WERI-Rb-1 (cell line): ENCODE measurements at regions not wholly inside any gene's neighbourhood (a gene's known extent, or its start where the extent isn't known, plus 50 kb on each side); places are given as distances from the start of the nearest gene placed in this dataset.

Experiments used
- DNase-seq: peaks from one replicate; pipeline ENCODE4 v3.0.0-alpha.2; 2020
- H3K27ac ChIP-seq: fragments of 250-450 bp; sonication (Bioruptor Pico); 2 replicates; pipeline ENCODE4 v1.5.1; 2020; ENCODE audit warnings: mild to moderate bottlenecking, moderate library complexity
- H3K27me3 ChIP-seq: fragments of 250-450 bp; sonication (Bioruptor Pico); 2 replicates; pipeline ENCODE4 v1.5.1; 2021; ENCODE audit warnings: mild to moderate bottlenecking, low read depth, moderate library complexity; ENCODE audit not compliant: insufficient read depth, severe bottlenecking
- H3K36me3 ChIP-seq: fragments of 250-450 bp; sonication (Bioruptor Pico); 2 replicates; pipeline ENCODE4 v1.5.1; 2020; ENCODE audit warnings: mild to moderate bottlenecking, moderate library complexity
- H3K4me3 ChIP-seq: 2 replicates; pipeline ENCODE4 v1.5.1; 2011; ENCODE audit warnings: low read depth, mild to moderate bottlenecking, control low read depth, low read length
- H3K9me3 ChIP-seq: fragments of 250-450 bp; sonication (Bioruptor Pico); 2 replicates; pipeline ENCODE4 v1.5.1; 2021; ENCODE audit warnings: mild to moderate bottlenecking, moderate library complexity; ENCODE audit not compliant: severe bottlenecking
- CTCF ChIP-seq: IDR thresholded peaks from 2 replicates; pipeline ENCODE4 v1.5.1; 2011; ENCODE audit warnings: low read depth, mild to moderate bottlenecking, control low read depth, inconsistent platforms, low read length

GRCh38 chr1:87398641-87399040 is 70.0 kb downstream of the LMO4 start:
- Histone ChIP-seq H3K27ac (no peak overlapping the region), H3K9me3 (no peaks in the 10 kb centered on the region), H3K27me3 (no peaks in the 10 kb centered on the region), H3K36me3 (no peaks in the 10 kb centered on the region), H3K4me3 (no peak overlapping the region)
- no peak for DNase-seq
- TF ChIP-seq CTCF, result no peak

- no peak for TF ChIP-seq CTCF
- no peak overlapping the region for H3K4me3 ChIP-seq
- H3K27ac ChIP-seq, result no peak overlapping the region
- no peaks in the 10 kb centered on the region for H3K36me3 ChIP-seq
- H3K27me3 ChIP-seq, result no peaks in the 10 kb centered on the region
- H3K9me3 ChIP-seq, result no peaks in the 10 kb centered on the region
- DNase-seq, result no peak
Measured at GRCh38 chr1:87399264-87399663, 70.6 kb downstream of the LMO4 start.

GRCh38 chr1:87399701-87400100 is 71.0 kb downstream of the LMO4 start:
- H3K27me3 ChIP-seq, result no peaks in the 10 kb centered on the region
- H3K36me3 ChIP-seq, result no peaks in the 10 kb centered on the region
- TF ChIP-seq CTCF, result no peak
- H3K9me3 ChIP-seq, result no peaks in the 10 kb centered on the region
- no peak overlapping the region for H3K4me3 ChIP-seq
- no peak for DNase-seq
- no peak overlapping the region for H3K27ac ChIP-seq

GRCh38 chr1:87400813-87401212 is 72.1 kb downstream of the LMO4 start:
- no peak for TF ChIP-seq CTCF
- Histone ChIP-seq H3K27me3 (no peaks in the 10 kb centered on the region), H3K36me3 (no peaks in the 10 kb centered on the region), H3K4me3 (no peak overlapping the region), H3K27ac (no peak overlapping the region), H3K9me3 (no peaks in the 10 kb centered on the region)
- DNase-seq, result no peak

- no peak for TF ChIP-seq CTCF
- no peak overlapping the region for H3K27ac ChIP-seq
- DNase-seq, result no peak
Measured at GRCh38 chr1:87402241-87403002, 73.7 kb downstream of the LMO4 start.

More at GRCh38 chr1:87402241-87403002, 73.7 kb downstream of the LMO4 start:
- H3K27me3 ChIP-seq, result no peaks in the 10 kb centered on the region
- no peaks in the 10 kb centered on the region for H3K36me3 ChIP-seq
- H3K9me3 ChIP-seq, result no peaks in the 10 kb centered on the region
- H3K4me3 ChIP-seq, result no peak overlapping the region
